ENCODE measurements at regions not wholly inside any gene's neighbourhood (a gene's known extent, or its start where the extent isn't known, plus 50 kb on each side); places are given as distances from the start of the nearest gene placed in this dataset.

DNA sequence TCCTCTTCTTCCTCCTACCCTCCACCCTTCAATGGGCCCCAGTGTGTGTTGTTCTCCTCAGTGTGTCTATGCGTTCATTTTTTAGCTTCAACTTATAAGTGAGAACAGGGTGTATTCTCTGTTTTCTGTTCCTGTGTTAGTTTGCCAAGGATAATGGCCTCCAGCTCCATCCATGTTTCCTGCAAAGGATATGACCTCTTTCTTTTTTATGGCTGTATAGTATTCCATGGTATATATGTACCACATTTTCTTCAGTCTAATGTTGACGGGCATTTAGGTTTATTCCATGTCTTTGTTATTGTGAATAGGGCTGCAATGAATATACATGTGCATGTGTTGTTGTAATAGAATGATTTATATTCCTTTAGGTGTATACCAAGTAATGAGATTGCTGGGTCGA, 634.9 kb upstream of the SEMA6A start:
- FAIRE-seq (no peak), DNase-seq (ENCODE audit: low read depth) (no peak)
- TF ChIP-seq, protein P1, sequence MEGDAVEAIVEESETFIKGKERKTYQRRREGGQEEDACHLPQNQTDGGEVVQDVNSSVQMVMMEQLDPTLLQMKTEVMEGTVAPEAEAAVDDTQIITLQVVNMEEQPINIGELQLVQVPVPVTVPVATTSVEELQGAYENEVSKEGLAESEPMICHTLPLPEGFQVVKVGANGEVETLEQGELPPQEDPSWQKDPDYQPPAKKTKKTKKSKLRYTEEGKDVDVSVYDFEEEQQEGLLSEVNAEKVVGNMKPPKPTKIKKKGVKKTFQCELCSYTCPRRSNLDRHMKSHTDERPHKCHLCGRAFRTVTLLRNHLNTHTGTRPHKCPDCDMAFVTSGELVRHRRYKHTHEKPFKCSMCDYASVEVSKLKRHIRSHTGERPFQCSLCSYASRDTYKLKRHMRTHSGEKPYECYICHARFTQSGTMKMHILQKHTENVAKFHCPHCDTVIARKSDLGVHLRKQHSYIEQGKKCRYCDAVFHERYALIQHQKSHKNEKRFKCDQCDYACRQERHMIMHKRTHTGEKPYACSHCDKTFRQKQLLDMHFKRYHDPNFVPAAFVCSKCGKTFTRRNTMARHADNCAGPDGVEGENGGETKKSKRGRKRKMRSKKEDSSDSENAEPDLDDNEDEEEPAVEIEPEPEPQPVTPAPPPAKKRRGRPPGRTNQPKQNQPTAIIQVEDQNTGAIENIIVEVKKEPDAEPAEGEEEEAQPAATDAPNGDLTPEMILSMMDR (IDR thresholded peaks at IDR 0.05; ENCODE audit: insufficient read depth, low read length, severe bottlenecking) = no peak
- Histone ChIP-seq H3K36me3 (ENCODE audit: control insufficient read depth, insufficient read depth, low read length) (no peaks in the 10 kb centered on the region), H3K27me3 (ENCODE audit: control insufficient read depth, insufficient read depth, low read length) (no peaks in the 10 kb centered on the region), H3K4me3 (ENCODE audit: low read depth, low read length) (no peak overlapping the region)

DNA sequence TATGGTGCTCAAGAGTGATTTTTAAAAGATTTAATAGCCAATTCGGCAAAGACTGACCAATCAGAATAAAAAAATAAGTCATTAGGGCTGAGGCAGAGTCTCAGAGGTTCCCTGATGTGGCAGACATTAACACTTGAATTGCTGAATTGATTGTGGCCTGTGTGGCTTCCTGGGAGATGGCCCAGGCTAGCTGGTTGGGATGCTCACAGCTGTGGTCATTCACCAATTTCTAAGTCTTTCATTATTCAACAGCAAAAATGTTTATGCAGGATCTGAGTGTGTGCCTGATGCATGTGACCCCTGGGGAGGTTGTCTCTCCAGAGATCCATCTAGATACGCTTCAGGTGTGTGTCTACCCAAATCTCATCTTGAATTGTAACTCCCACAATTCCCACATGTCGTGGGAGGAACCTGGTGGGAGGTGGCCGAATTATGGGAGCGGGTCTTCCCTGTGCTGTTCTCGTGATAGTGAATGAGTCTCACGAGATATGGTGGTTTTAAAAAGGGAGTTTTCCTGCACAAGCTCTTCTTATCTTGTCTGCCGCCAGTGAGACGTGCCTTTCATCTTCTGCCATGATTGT, 632.6 kb upstream of the SEMA6A start:
- H3K4me3 ChIP-seq (ENCODE audit: low read depth, low read length) = no peak overlapping the region
- TF ChIP-seq, protein P1 (IDR thresholded peaks at IDR 0.05; ENCODE audit: insufficient read depth, low read length, severe bottlenecking) = no peak
- DNase-seq (ENCODE audit: low read depth) (no peak), FAIRE-seq (no peak)
- no peaks in the 10 kb centered on the region for H3K27me3 ChIP-seq (ENCODE audit: control insufficient read depth, insufficient read depth, low read length)
- no peaks in the 10 kb centered on the region for H3K36me3 ChIP-seq (ENCODE audit: control insufficient read depth, insufficient read depth, low read length)

DNA sequence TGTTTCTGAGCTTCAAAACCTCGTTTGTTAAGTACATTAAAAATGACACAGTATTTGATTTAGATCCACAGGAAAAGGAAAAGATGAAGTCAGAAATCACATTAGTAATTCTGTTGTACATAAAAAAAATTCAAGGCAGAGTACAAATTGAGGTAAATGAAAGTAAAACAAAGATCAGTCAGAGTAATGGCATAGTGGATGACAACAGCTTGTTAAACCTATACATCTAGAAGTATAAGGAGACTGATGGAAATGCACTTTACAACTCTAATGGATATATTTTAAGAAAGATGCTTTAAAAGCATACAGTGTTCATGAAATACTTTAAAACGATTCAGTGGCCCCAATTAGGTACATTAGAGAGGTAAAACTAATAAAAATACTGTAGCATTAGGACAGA, 631.3 kb upstream of the SEMA6A start:
- DNase-seq (ENCODE audit: low read depth) (no peak), FAIRE-seq (no peak)
- H3K36me3 ChIP-seq (ENCODE audit: control insufficient read depth, insufficient read depth, low read length) = no peaks in the 10 kb centered on the region
- no peaks in the 10 kb centered on the region for H3K27me3 ChIP-seq (ENCODE audit: control insufficient read depth, insufficient read depth, low read length)
- no peak overlapping the region for H3K4me3 ChIP-seq (ENCODE audit: low read depth, low read length)
- TF ChIP-seq, protein P1 (IDR thresholded peaks at IDR 0.05; ENCODE audit: insufficient read depth, low read length, severe bottlenecking) = no peak

DNA sequence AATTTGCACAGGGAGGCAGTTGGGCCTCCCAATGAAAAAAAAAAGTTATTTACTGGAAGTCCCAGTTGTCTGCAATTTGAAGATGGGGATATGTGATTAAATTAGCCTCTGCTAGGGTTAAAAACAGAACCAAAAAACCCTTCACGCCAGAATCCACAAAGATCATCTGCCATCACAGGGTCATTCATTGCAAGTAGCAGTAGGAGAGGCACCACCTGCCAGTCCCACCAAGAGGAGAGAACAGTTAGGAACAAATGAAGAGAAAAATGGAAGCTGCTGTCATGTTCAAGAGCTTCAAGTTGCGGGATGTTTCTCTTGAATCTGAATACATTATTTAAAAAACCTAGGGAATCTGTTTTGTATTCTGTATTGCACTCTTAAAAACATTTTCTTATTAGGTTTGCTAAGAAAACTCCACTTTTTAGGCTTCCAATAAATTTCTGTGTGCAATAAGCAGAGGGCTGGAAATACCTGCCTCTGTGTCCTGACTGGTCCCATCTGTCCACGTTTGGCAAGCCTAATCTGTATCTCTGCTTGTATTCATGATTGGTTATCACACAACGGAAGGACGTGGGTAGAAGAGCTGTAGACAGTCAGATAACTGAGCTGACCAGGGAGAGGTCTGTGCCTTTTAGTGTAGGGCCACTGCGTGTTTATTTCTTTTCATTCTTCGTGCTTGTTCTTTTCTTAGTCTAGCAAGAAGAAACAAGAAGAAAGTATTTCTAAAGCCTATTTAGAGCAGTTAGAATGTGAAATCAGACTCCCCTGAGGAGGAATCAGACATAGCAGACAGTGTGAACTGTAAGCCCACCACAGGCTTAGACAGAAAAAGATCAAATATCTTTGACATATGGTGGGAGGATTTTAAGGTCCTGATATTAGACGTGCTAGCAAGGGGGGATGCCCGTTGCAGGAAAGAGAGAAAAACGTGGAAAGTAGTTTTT, 630.6 kb upstream of the SEMA6A start:
- no peak for FAIRE-seq

DNA sequence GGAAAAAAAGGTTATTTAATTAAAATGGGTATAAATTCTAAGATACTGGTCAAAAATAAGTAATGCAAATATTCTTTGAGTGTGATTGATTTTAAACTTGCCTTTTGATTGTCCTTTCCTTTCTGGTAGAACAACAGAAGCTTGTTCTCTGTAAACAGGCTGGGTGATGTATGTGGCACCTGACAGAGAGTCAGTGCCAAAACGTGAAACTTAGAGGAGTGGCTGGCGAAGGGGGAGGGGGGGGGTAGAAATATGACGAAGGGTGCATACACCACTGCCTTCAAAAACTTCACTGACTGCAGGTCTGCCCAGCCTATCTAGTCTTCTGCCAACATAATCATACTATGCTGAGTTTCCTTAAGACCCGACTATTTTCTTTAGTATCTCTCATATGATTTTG, 629.8 kb upstream of the SEMA6A start:
- DNase-seq (ENCODE audit: low read depth) (no peak), FAIRE-seq (no peak)
- Histone ChIP-seq H3K36me3 (ENCODE audit: control insufficient read depth, insufficient read depth, low read length) (no peaks in the 10 kb centered on the region), H3K27me3 (ENCODE audit: control insufficient read depth, insufficient read depth, low read length) (no peaks in the 10 kb centered on the region), H3K4me3 (ENCODE audit: low read depth, low read length) (no peak overlapping the region)
- TF ChIP-seq, protein P1 (IDR thresholded peaks at IDR 0.05; ENCODE audit: insufficient read depth, low read length, severe bottlenecking) = no peak

More for the DNA sequence above, 630.6 kb upstream of the SEMA6A start:
- TF ChIP-seq, protein P1 (IDR thresholded peaks at IDR 0.05; ENCODE audit: insufficient read depth, low read length, severe bottlenecking) = no peak
- Histone ChIP-seq H3K27me3 (ENCODE audit: control insufficient read depth, insufficient read depth, low read length) (no peaks in the 10 kb centered on the region), H3K36me3 (ENCODE audit: control insufficient read depth, insufficient read depth, low read length) (no peaks in the 10 kb centered on the region), H3K4me3 (ENCODE audit: low read depth, low read length) (no peak overlapping the region)
- DNase-seq (ENCODE audit: low read depth) = no peak

Measured in bronchial epithelial cell (primary cell).